HG03460 (cell line): ENCODE measurements at regions not wholly inside any gene's neighbourhood (a gene's known extent, or its start where the extent isn't known, plus 50 kb on each side); places are given as distances from the start of the nearest gene placed in this dataset.
"Not testable (repeated sequence)": the region's sequence is repeated elsewhere in the genome, so short reads cannot be mapped to it uniquely, and the experiment has no call there.

Source experiments
- ATAC-seq: cut with Tn5 transposase; IDR thresholded peaks from one replicate; pipeline ENCODE4 v1.9.1; 2021; ENCODE audit not compliant: unreplicated experiment

GRCh38 chr9:74071502-74071901 is 425.6 kb upstream of the RORB start:
- no peak for ATAC-seq

- ATAC-seq = no peak
Observed at GRCh38 chr9:74073897-74074296, 423.2 kb upstream of the RORB start.

- no peak for ATAC-seq
Observed at GRCh38 chr9:74078647-74079046, 418.5 kb upstream of the RORB start.

- ATAC-seq = not testable (repeated sequence)
Observed at GRCh38 chr9:74080652-74081051, 416.5 kb upstream of the RORB start.

- no peak for ATAC-seq
Observed at GRCh38 chr9:74083681-74084433, 413.3 kb upstream of the RORB start.

GRCh38 chr9:74085384-74086037 is 411.6 kb upstream of the RORB start:
- ATAC-seq = not testable (repeated sequence)

- not testable (repeated sequence) for ATAC-seq
Observed at GRCh38 chr9:74090921-74091320, 406.2 kb upstream of the RORB start.

- no peak for ATAC-seq
Observed at GRCh38 chr9:74092491-74092834, 404.7 kb upstream of the RORB start.

- not testable (repeated sequence) for ATAC-seq
Observed at GRCh38 chr9:74094037-74094436, 403.1 kb upstream of the RORB start.

- no peak for ATAC-seq
Observed at GRCh38 chr9:74094766-74095165, 402.4 kb upstream of the RORB start.

GRCh38 chr9:74095925-74096324 is 401.2 kb upstream of the RORB start:
- ATAC-seq = no peak

- no peak for ATAC-seq
Observed at GRCh38 chr9:74096420-74096819, 400.7 kb upstream of the RORB start.

GRCh38 chr9:74100042-74100441 is 397.1 kb upstream of the RORB start:
- no peak for ATAC-seq

GRCh38 chr9:74102148-74102547 is 395.0 kb upstream of the RORB start:
- not testable (repeated sequence) for ATAC-seq

- ATAC-seq = no peak
Observed at GRCh38 chr9:74102702-74103101, 394.4 kb upstream of the RORB start.

- ATAC-seq = no peak
Observed at GRCh38 chr9:74107692-74108091, 389.4 kb upstream of the RORB start.

- no peak for ATAC-seq
Observed at GRCh38 chr9:74115976-74116375, 381.2 kb upstream of the RORB start.

GRCh38 chr9:74117151-74117550 is 380.0 kb upstream of the RORB start:
- no peak for ATAC-seq

- no peak for ATAC-seq
Observed at GRCh38 chr9:74117731-74118130, 379.4 kb upstream of the RORB start.

GRCh38 chr9:74120061-74120460 is 377.1 kb upstream of the RORB start:
- no peak for ATAC-seq

GRCh38 chr9:74120470-74120869 is 376.7 kb upstream of the RORB start:
- ATAC-seq = no peak

- no peak for ATAC-seq
Observed at GRCh38 chr9:74122216-74122615, 374.9 kb upstream of the RORB start.

GRCh38 chr9:74122661-74123060 is 374.5 kb upstream of the RORB start:
- ATAC-seq = no peak
